Esophagus muscularis mucosa (tissue), 4 donors: ENCODE measurements at regions not wholly inside any gene's neighbourhood (a gene's known extent, or its start where the extent isn't known, plus 50 kb on each side); places are given as distances from the start of the nearest gene placed in this dataset.

Experiments used
- EP300 ChIP-seq: sonication (generic); formaldehyde crosslinking; IDR thresholded peaks from one replicate; pipeline ENCODE4 v1.6.1; 2017; ENCODE audit warnings: antibody characterized with exemption
- POLR2A ChIP-seq: fragments of 450-650 bp; IDR thresholded peaks from one replicate; pipeline ENCODE4 v1.6.1; 2017; ENCODE audit warnings: antibody characterized with exemption, moderate library complexity, mild to moderate bottlenecking, low read depth
- POLR2AphosphoS5 ChIP-seq, 2 donors: sonication (generic); formaldehyde crosslinking; IDR thresholded peaks; one replicate each; pipeline ENCODE4 v1.6.1; 2017; ENCODE audit warnings: antibody characterized with exemption in 2 of 2
- TF ChIP-seq, protein P1 (sequence below), 3 experiments: fragments of 200-600 bp in 2 of 3; fragments of 450-650 bp in 1 of 3; sonication (generic) in 2 of 3; IDR thresholded peaks; one replicate each; pipeline ENCODE4 v1.5.1; 2017 to 2019; ENCODE audit warnings: antibody characterized with exemption in 3 of 3, mild to moderate bottlenecking in 2 of 3, moderate library complexity in 1 of 3

DNA sequence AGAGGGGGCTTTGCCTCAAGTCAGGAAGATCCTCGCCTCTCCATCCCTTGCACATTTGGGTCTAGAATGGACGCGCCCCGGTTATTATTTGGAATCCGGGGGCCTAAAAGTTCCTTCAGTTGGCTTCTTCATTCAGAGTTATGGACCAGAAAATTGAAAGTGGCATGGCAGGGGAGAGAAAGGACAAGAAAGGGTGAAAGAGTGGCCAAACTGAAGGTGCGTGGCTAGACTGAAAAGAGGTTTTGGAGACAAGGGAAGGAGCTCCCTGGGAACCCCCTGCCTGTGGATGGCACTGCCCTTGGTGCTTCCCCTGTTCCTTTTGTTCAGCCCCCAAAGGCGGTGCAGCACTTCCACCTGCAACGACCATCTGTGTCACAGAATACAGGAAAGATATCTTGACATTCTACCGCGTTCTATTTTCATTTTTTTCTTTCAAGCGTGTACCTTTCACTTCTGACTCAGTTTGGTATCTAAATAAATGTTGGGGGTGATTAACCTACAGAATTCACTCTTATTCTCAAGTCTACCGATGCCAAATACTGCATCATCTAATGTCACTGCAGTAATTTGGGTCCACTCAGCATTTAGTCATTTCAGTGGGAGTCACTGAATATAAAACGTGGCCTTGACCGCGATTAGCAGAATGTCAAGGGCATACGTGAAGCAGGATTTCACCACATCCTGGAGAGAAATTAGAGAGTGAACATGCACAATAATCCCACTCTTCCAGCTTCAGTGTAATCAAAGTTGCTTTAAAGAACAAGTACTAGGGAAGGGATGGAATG lies 88.1 kb upstream of the ARHGAP32 start:
- TF ChIP-seq, protein P1, sequence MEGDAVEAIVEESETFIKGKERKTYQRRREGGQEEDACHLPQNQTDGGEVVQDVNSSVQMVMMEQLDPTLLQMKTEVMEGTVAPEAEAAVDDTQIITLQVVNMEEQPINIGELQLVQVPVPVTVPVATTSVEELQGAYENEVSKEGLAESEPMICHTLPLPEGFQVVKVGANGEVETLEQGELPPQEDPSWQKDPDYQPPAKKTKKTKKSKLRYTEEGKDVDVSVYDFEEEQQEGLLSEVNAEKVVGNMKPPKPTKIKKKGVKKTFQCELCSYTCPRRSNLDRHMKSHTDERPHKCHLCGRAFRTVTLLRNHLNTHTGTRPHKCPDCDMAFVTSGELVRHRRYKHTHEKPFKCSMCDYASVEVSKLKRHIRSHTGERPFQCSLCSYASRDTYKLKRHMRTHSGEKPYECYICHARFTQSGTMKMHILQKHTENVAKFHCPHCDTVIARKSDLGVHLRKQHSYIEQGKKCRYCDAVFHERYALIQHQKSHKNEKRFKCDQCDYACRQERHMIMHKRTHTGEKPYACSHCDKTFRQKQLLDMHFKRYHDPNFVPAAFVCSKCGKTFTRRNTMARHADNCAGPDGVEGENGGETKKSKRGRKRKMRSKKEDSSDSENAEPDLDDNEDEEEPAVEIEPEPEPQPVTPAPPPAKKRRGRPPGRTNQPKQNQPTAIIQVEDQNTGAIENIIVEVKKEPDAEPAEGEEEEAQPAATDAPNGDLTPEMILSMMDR (IDR thresholded peaks at IDR 0.05) = no peak
- TF ChIP-seq EP300 (no peak), POLR2AphosphoS5 (IDR thresholded peaks at IDR 0.05) (no peak), POLR2A (no peak)
